HepG2 (cell line): ENCODE measurements at regions not wholly inside any gene's neighbourhood (a gene's known extent, or its start where the extent isn't known, plus 50 kb on each side); places are given as distances from the start of the nearest gene placed in this dataset.

Experiments used
- ATAC-seq: fragments of 200-7000 bp; cut with Tn5 transposase; 3 replicates; pipeline ENCODE4 v1.9.1; 2020; ENCODE audit warnings: mild to moderate bottlenecking, moderate library complexity
- BruUV-seq: library from RNA; stranded (reverse); fragments of 400-500 nt; replicated peaks from 2 replicates; lab custom pipeline; 2021; lab: Mats Ljungman, UMichigan
- CTCF ChIA-PET: fragments of 300-600 bp; formaldehyde crosslinking; extraction: SDS; loops from one replicate; lab custom pipeline; 2021; ENCODE audit warnings: low total read pairs, inconsistent platforms, low intra/inter-chr PET ratio; lab: Yijun Ruan, JAX
- POLR2A ChIA-PET: fragments of 350-600 bp; sonication (Branson Sonifier 250); formaldehyde crosslinking; loops from one replicate; lab custom pipeline; 2020; ENCODE audit warnings: antibody characterized with exemption, inconsistent platforms; lab: Yijun Ruan, JAX
- DNase-seq: peaks from one replicate; pipeline ENCODE4 v3.0.0-alpha.2; 2015; ENCODE audit warnings: low spot score
- FAIRE-seq: peaks from 3 replicates; lab custom pipeline; 2011; peaks lifted over from hg19 to GRCh38; lab: Jason Lieb, UNC
- H2AFZ ChIP-seq: one replicate; pipeline ENCODE4 v1.6.1; 2011; ENCODE audit warnings: low read length, inconsistent platforms
- H3K27ac ChIP-seq: fragments of 300-600 bp; 3 replicates; pipeline ENCODE4 v1.8.0; 2011; ENCODE audit warnings: mixed run types, mild to moderate bottlenecking, mixed read lengths, low read length, inconsistent platforms; ENCODE audit not compliant: insufficient read depth; ENCODE audit errors: extremely low read length
- H3K27me3 ChIP-seq, 2 experiments: fragments of 200-600 bp in 1 of 2; 2 replicates in 1 of 2; 3 replicates in 1 of 2; pipeline versions ENCODE4 v1.6.0 to v1.8.0; 2011; ENCODE audit warnings: low read length in 2 of 2, mild to moderate bottlenecking in 2 of 2, moderate library complexity in 2 of 2, inconsistent platforms in 1 of 2; ENCODE audit not compliant: insufficient read depth in 2 of 2, control insufficient read depth in 1 of 2
- H3K36me3 ChIP-seq, 2 experiments: fragments of 200-600 bp in 1 of 2; replicated peaks in 1 of 2; 2 replicates in 1 of 2; 3 replicates in 1 of 2; pipeline versions ENCODE4 v1.5.1 to v1.8.0; 2011; ENCODE audit warnings: low read length in 2 of 2, inconsistent platforms in 1 of 2; ENCODE audit not compliant: insufficient read depth in 2 of 2, control insufficient read depth in 1 of 2
- H3K4me1 ChIP-seq: 2 replicates; pipeline ENCODE4 v1.5.1; 2012; ENCODE audit warnings: low read length, inconsistent platforms; ENCODE audit not compliant: insufficient read depth
- H3K4me2 ChIP-seq: 2 replicates; pipeline ENCODE4 v1.6.0; 2011; ENCODE audit warnings: low read depth, low read length, inconsistent platforms
- H3K4me3 ChIP-seq, 3 experiments: fragments of 200-600 bp in 1 of 3; sonication (generic), shearing (Covaris generic) in 1 of 3; replicated peaks in 1 of 3; 2 replicates each; pipeline ENCODE4 v1.5.1; 2011 to 2016; ENCODE audit warnings: low read length in 3 of 3, inconsistent platforms in 2 of 3, low read depth in 2 of 3, mild to moderate bottlenecking in 2 of 3, control low read depth in 1 of 3, mixed read lengths in 1 of 3; ENCODE audit not compliant: insufficient read depth in 1 of 3
- H3K79me2 ChIP-seq: one replicate; pipeline ENCODE4 v1.6.1; 2011; ENCODE audit warnings: low read length, inconsistent platforms; ENCODE audit not compliant: insufficient read depth
- H3K9ac ChIP-seq: 2 replicates; pipeline ENCODE4 v1.6.0; 2011; ENCODE audit warnings: mild to moderate bottlenecking, low read depth, low read length, inconsistent platforms; ENCODE audit not compliant: insufficient read depth
- H3K9me3 ChIP-seq: 2 replicates; pipeline ENCODE4 v1.5.1; 2012; ENCODE audit warnings: mild to moderate bottlenecking, low read length
- H4K20me1 ChIP-seq: 2 replicates; pipeline ENCODE4 v1.6.0; 2011; ENCODE audit warnings: inconsistent platforms, mild to moderate bottlenecking, low read length, moderate library complexity; ENCODE audit not compliant: insufficient read depth
- ATF3 ChIP-seq: sonication (generic); formaldehyde crosslinking; IDR thresholded peaks from 2 replicates; pipeline ENCODE4 v1.4.0; 2020; ENCODE audit warnings: missing genetic modification reagents
- MEIS1 ChIP-seq: sonication (generic); formaldehyde crosslinking; IDR thresholded peaks from 2 replicates; pipeline ENCODE4 v1.9.0; 2021; ENCODE audit warnings: mild to moderate bottlenecking, missing genetic modification reagents, moderate library complexity, borderline replicate concordance
- MIXL1 ChIP-seq: IDR thresholded peaks from 2 replicates; pipeline ENCODE4 v1.6.1; 2016
- PRPF4 ChIP-seq: fragments of 200-400 bp; formaldehyde crosslinking; IDR thresholded peaks from 2 replicates; pipeline ENCODE4 v1.6.1; 2016; ENCODE audit warnings: low read length, low read depth; ENCODE audit not compliant: poor library complexity, severe bottlenecking
- SATB2 ChIP-seq: sonication (generic); formaldehyde crosslinking; IDR thresholded peaks from 2 replicates; pipeline ENCODE4 v1.5.0; 2020; ENCODE audit warnings: missing genetic modification reagents
- XRCC5 ChIP-seq: fragments of 200-400 bp; formaldehyde crosslinking; optimal IDR thresholded peaks from 2 replicates; pipeline ENCODE3; 2017; ENCODE audit warnings: mild to moderate bottlenecking, low read length
- ZBTB46 ChIP-seq: sonication (generic); formaldehyde crosslinking; IDR thresholded peaks from 2 replicates; pipeline ENCODE4 v1.4.0; 2020; ENCODE audit warnings: mild to moderate bottlenecking, missing genetic modification reagents, borderline replicate concordance
- ZNF101 ChIP-seq: sonication (generic); formaldehyde crosslinking; IDR thresholded peaks from 2 replicates; pipeline ENCODE4 v1.4.0; 2020; ENCODE audit warnings: mild to moderate bottlenecking, low read depth, missing genetic modification reagents, borderline replicate concordance
- ZNF142 ChIP-seq: sonication (generic); formaldehyde crosslinking; IDR thresholded peaks from 2 replicates; pipeline ENCODE4 v1.4.0; 2020; ENCODE audit warnings: missing genetic modification reagents
- ZNF414 ChIP-seq: sonication (generic); formaldehyde crosslinking; IDR thresholded peaks from 2 replicates; pipeline ENCODE4 v1.5.0; 2020; ENCODE audit warnings: missing genetic modification reagents
- ZNF468 ChIP-seq: sonication (generic); formaldehyde crosslinking; IDR thresholded peaks from 2 replicates; pipeline ENCODE4 v1.8.0; 2022; ENCODE audit warnings: mild to moderate bottlenecking, moderate library complexity, missing genetic modification reagents
- ZNF503 ChIP-seq: sonication (generic); formaldehyde crosslinking; IDR thresholded peaks from 2 replicates; pipeline ENCODE4 v1.4.0; 2020; ENCODE audit warnings: missing genetic modification reagents
- in situ Hi-C: cut with HindIII; loops from 2 replicates; pipeline ENCODE4 v1.10.0; 2017; ENCODE audit warnings: low pct_unique_long_range_greater_than_20kb; ENCODE audit not compliant: extremely low pct_ligation_motif_present
- intact Hi-C: fragments of 100-400 bp; cut with micrococcal nuclease; formaldehyde crosslinking; loops from one replicate; pipeline ENCODE4 v1.10.0; 2022; ENCODE audit not compliant: unreplicated experiment

- Histone ChIP-seq H3K4me2 (no peak overlapping the region), H3K36me3 (no peaks in the 10 kb centered on the region), H4K20me1 (no peaks in the 10 kb centered on the region), H3K4me1 (peaks cover 15% of the 10 kb centered on the region), H3K4me3 (no peak overlapping the region), H3K9me3 (peaks cover 11% of the 10 kb centered on the region; the same call in 1 of the 2 replicates), H3K9ac (no peak overlapping the region), H3K79me2 (no peaks in the 10 kb centered on the region), H3K27me3 (no peaks in the 10 kb centered on the region), H2AFZ (no peak overlapping the region), H3K27ac (no peak overlapping the region)
- ChIA-PET CTCF (no interaction called here), POLR2A (no interaction called here)
- FAIRE-seq (no peak), ATAC-seq (no peak), DNase-seq (no peak)
- in situ Hi-C loops (no loop called here), intact Hi-C loops (no loop called here)
- BruUV-seq = no TSS peak
- no peak for TF ChIP-seq ZNF503
- TF ChIP-seq ZNF468 (CRISPR knock-in tag) = no peak
- TF ChIP-seq SATB2 (CRISPR knock-in tag) = no peak
- no peak for TF ChIP-seq ZNF142 (CRISPR knock-in tag)
- no peak for TF ChIP-seq ZNF414 (CRISPR knock-in tag)
- TF ChIP-seq ATF3 (CRISPR knock-in tag) = no peak
- no peak for TF ChIP-seq XRCC5
- no peak for TF ChIP-seq MIXL1
- TF ChIP-seq MEIS1 (CRISPR knock-in tag) = no peak
- TF ChIP-seq ZBTB46 (CRISPR knock-in tag) = no peak
- TF ChIP-seq PRPF4 = no peak
- TF ChIP-seq ZNF101 = no peak
Measured at GRCh38 chr13:109312399-109312798, 474.0 kb downstream of the IRS2 start.
